ENCODE measurements at regions not wholly inside any gene's neighbourhood (a gene's known extent, or its start where the extent isn't known, plus 50 kb on each side); places are given as distances from the start of the nearest gene placed in this dataset.

DNA sequence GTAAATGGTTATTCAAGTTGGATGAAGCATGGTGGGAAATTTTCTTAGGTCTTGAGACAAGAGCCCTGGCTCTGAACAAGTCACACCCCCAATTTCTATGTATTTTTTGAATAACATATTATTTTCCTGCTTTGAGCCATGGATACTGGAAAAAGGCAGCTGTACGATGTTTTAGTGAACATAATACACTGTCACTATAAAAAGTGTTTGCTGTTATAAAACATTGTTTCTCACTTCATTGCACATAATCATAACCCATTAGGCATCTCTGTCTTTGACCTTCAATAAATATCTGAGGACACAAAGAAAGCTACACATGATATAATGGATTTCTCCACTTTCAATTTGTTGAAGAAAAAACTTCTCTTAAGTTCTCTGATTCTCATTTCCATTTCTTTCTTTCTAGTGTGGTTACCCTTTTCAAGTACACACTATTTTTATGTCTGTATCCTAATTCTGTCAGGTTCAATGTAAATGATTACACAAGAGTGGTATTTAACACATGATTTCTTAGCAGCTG is 283.9 kb upstream of the SP8 start:
- intact Hi-C loops (cut with DNase I) = no loop called here
- no peak for DNase-seq

DNA sequence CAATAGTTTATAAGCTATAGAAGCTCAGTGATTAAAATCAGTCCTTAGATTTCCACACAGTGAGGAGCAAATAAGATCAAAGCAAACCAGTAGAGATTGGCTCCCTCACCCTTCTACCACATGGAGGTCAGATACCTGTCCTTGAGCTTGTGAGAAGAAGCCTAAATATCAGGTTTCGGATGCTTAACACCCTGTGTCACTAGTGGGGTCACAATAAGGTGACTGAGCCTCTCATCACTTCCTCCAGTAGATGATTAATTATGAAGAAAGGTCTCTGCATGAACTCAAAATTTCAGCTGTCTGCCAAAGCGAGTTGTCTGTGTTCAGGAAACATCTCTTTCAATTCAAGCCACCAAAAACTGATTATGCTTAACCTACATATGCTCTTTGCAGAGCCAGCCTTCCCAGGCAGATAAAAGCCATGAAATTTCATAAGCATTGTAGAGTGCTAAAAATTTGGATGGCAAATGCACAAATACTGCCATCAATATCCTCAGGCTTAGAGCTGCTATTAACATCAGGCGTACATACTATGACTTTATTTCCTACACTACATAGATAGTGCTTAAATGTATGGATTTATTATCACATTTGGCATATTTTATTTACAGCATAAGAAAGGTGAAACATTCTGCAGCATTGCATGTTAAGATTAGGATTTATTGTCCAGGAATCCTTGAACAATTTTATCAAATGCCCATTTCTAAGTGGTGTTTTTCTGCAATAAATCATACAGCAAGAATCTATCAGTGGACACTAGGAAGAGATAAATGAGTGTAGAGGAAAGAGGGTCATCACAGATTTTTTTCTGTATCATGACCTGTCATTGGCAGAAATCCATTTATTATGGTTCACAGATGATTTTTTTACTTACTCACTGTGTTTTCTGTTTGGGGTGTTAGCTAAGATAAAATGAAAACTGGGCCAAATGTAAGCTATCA is 285.1 kb upstream of the SP8 start:
- no peak for DNase-seq

DNA sequence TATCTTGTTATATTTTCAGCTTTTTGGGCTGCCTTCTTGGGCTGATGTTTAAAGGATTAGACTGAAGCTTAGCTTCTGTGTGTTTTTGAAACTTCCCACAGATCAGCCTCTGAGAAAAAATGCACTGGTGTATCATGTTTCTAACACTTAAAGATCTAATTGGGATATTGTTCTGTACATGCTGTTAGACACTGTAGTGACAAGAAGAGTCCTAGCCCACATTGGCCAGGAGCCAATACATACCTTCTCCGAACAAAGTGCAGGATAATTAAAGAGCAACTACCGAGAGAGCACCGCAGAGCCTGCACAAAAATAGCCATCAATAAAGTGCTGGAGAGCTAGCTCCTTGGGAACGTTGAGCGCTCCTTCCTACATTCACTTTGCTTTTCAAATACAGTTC is 289.4 kb upstream of the SP8 start:
- no peak for DNase-seq
- intact Hi-C loops (cut with DNase I) = no loop called here

More for the DNA sequence above, 285.1 kb upstream of the SP8 start:
- intact Hi-C loops (cut with DNase I) = no loop called here

DNA sequence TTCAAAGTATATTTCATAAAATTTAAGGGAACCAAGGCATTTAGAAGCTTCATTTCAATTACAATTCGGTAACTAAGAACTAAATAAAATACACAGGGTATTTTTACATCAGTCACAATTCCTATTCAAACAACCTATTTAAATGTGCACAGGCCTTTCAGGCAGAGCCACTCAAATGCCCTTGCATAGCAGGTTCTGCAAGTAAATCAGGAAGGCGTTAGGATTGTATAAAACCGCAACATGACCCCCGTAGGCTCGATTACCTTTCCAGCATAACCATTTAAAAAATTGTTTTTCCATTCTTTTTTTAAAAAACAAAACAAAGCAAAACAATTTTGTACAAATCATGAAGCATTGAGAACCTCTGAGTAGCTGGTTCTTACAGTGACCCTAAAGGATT is 289.9 kb upstream of the SP8 start:
- DNase-seq = no peak
- intact Hi-C loops (cut with DNase I) = no loop called here

DNA sequence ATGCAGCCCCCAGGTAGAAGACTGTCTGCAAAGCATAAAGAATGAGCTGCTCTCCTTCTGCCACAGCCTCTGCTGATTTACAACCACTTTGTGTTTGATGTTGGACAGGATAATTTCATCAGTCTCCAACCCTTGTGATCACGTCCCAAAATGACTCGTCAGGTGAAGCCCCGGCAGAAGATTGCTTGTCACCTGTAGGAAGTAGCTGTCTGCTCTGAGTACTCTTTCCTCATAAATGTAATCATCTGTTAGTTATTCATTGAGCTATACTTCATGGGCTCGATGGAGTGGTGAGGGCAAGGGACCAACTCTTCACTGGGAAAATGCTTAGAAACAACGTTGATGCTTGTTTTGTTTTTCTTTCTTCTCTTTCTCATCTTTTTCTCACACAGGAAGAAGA is 290.9 kb upstream of the SP8 start:
- intact Hi-C loops (cut with DNase I) = no loop called here
- no peak for DNase-seq

DNA sequence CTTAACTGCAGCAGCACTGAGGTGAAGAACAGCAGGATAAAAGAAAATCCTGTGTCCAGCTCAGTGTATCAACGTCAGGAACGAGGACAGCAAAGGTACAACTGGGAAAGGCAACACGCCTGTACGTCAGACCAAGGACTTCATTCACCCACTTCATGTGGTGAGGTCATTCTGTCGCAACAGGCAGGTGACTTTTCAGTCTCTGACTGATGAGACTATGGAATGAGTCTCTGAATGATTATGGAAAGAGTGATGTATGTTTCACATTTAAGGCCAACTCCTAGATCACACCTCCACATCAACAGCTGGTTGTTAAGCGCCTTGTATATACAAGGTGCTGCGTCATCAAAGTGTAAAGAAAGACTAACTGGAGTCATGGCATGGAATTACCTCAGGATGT is 297.6 kb upstream of the SP8 start:
- intact Hi-C loops (cut with DNase I) = no loop called here
- DNase-seq = no peak

DNA sequence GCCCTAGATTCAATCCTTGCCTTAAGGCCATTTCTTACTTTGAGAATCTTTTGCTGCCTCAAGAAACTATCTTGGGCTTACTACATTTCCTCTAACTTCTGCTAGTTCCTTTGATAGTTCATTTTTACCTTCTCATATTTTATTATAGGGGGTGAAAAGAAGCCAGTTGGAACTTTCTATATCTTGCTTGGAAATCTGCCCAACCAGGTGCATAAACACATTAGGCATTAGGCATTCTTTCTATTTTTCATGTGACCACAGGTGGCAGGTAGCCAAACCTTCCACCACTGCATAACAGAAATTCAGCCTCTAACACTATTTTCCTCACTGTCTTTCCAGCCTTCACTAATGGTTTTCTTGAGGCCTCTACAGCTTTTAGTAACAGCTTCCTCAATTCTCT is 300.0 kb upstream of the SP8 start:
- DNase-seq = no peak
- intact Hi-C loops (cut with DNase I) = no loop called here

DNA sequence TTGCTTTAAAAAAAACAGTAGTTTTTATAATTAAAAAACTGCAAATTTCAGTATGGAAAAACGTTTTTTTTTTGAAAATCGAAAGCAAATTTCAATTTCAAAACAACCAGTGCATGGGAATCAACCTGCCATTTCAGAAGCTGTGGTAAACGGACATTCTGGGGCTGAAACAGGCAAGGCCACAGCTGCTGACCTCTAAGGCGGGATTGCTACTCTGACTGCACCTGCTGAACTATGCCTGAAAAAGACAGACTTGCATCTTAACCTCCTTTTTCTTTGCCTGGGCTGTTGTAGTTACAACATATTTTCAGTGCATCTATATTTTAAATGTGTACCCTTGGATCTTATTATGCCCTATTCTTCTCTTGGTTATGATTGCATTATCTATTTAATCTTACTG is 303.0 kb upstream of the SP8 start:
- DNase-seq = no peak
- intact Hi-C loops (cut with DNase I) = no loop called here

DNA sequence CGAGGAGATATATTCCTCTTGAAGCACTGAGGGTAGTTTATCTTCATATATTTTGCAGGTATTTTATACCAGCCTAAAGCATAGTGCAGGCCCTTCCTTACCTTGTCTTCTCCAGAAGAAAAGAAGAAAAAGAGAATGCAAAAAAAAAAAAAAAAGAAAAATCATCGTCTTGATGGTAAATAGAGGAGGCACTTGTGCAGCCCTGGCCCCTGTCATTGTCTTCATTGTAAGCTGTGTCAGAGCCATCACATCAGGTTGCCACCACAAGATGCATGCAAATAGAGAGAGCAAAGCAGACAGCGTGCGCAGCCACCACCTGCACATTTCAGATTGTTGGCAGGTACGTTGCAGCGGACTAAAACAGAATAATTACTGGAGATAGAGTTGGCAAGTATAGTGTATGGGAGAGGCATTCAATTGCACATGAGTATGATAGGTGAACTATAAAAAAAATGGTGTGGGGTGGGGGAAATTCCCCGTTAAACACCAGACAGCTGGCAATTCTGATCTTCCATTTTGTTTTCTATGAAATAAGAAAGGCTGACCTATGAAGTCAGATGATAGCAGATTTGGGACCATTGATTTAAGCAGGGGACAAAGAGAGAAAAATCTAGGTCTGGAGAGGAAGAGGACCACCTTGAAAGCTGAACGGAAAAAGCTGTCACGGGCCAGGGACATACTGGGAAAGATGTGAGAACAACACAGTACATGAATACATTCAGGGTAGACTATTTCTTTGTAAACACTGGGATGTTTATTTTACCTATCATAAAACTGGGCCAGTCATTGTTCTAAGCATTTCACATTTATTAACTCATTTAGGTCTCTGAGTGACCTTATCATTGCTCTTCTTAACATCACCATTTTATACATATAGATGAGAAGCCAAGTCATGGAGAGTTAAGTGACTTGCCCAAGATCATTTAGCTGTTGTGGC is 306.3 kb upstream of the SP8 start:
- intact Hi-C loops (cut with DNase I) = no loop called here
- DNase-seq = no peak

DNA sequence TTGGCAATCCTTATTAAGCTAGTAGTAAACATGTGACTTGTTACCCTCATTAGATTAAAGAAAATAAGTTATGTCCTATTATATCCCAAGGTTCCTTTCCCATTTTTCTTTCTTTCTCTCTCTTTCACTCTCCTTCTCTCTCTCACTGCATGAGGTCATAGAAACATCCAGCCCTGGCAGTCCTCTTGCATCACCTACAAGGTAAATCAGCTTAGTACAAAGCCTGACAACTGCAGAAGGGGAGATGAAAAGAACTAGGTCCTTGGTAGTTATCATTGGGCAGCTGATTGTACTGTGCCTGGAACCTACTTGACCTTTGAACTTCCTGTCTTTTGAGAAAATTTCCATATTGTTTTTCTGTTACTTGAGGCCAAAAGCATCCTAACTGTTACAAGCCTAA is 307.9 kb upstream of the SP8 start:
- intact Hi-C loops (cut with DNase I) = no loop called here
- DNase-seq = no peak

DNA sequence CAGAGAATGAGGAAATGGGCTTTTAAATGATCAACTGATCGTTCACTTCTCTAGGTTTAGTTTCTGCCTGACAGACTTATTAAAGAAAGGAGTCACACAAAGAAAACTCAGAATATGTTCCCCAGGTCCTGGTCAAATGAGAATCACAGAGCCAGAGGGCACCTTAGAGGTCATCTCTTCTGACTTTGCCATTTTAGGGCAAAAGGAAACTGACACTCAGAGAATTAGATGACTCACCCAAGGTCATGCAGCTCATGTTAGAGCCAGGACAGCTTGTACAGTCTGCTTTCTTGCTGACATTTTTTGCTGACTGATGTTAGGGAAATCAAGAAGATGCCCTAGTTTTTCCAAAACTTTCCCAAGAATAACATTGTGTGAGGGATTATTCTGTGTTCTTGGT is 312.7 kb upstream of the SP8 start:
- DNase-seq = no peak
- intact Hi-C loops (cut with DNase I) = no loop called here

DNA sequence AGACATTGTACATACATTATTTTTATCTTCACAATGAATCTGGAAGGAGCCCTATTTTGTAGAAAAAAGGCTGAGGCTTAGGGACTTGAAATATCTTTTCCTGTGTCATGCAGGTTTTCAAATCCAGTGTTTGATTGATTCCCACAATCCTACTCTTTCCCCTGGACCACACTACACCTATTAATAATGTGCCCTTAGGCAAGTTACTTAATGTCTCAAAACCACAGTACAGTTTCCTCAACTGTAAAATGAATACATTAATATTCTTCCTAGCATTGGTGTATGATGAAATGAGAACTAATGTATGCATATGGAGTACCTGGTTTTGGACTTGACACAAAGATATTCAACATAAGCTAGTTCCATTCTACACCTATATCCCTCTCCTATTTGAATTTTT is 313.3 kb upstream of the SP8 start:
- intact Hi-C loops (cut with DNase I) = no loop called here
- no peak for DNase-seq

DNA sequence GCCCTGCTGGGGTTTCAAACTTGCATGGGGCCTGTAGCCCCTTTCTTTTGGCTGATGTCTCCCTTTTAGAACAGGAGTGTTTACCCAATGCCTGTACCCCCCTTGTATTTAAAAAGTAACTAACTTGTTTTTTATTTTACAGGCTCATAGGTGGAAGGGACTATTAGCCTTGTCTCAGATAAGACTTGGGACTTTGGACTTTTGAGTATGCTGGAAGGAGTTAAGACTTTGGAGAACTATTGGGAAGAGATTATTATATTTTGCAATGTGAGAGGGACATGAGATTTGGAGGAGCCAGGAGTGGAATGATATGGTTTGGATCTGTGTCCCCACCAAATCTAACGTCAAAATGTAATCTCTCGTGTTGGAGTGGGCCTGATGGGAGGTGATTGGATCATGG is 314.9 kb upstream of the SP8 start:
- DNase-seq = no peak
- intact Hi-C loops (cut with DNase I) = no loop called here

DNA sequence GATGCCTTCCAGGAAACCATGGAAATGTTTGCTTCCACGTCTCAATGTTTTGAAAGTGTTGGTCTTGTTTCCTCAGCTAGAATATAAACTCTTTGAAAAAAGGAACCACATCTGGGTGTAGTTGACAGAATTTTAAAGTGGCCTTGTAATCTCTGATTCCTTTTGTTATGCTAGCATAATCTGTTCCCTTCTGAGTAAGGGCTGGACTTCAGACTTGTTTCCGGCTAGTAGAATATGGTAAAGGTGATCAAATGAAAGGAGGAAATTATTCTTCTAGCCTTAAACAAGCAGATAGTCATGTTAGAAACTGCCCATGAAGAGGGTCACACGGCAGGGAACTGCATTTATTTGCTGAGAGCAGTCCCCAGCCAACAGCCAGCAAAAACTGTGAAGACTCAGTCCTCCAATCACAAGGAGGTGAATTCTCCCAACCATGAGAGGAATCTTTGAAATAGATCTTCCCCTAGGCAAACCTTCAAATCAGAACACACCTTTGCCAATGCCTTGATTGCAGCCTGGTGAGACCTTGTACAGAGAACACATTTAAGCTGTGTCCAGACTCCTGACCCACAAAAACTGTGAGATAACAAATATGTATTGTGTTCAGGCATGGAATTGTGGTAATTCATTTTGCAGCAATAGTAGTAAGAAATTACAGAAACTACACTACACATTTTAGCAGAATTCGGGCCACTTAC is 316.9 kb upstream of the SP8 start:
- intact Hi-C loops (cut with DNase I) = no loop called here
- no peak for DNase-seq

DNA sequence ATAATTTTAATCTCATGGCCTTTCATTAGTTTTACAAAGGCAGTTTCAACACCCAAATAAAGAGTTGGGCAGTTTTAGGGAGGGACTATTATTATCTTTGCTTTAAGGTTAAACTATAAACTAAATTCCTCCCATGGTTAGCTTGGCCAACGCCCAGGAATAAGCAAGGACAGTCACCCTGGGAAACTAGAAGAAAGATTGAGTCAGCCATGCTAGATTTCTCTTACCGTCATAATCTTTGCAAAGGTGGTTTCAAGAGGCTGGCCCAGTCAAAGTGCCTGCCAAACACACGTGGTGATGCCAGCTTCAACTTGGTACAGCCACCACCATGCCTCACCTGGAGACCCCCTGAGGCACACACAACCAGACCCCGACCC is 317.4 kb upstream of the SP8 start:
- DNase-seq = no peak
- intact Hi-C loops (cut with DNase I) = no loop called here

DNA sequence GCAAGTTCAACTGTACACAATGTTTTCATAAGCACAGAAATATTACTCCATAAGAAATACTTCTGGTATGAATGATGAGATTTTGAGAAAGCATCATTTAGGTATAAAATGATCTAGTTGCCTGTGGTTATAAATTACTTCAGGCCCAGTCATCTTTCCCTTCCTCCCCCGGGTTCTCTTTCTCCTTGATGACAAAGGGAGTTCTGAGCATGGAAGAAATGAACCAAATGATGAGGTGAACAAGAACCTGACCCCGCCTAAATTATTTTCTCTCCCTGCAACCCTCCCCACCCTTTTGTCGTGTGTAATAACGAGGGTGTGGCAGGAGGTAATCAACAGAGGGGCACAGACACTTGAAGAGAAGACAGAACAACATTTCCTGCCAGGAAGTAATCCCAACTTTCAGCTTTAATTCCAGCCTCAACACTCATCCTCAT is 319.6 kb upstream of the SP8 start:
- intact Hi-C loops (cut with DNase I) = no loop called here

DNA sequence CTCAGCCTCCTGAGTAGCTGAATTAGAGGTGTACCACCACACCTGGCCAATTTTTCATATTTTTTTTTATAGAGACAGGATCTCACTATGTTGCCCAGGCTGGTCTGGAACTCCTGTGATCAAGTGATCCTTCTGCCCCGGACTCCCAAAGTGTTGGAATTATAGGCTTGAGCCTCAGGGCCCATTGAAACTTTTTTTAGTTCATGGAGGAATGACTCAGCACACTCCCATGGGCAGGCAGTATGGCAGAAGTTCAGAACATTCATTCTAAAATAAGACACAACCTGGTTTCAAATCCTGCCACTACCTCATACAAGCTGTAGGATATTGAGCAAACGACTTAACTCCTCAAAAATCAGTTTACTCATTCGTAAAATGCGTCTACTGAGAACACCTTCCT is 320.4 kb upstream of the SP8 start:
- intact Hi-C loops (cut with DNase I) = no loop called here
- DNase-seq = no peak

More for the DNA sequence above, 319.6 kb upstream of the SP8 start:
- no peak for DNase-seq

DNA sequence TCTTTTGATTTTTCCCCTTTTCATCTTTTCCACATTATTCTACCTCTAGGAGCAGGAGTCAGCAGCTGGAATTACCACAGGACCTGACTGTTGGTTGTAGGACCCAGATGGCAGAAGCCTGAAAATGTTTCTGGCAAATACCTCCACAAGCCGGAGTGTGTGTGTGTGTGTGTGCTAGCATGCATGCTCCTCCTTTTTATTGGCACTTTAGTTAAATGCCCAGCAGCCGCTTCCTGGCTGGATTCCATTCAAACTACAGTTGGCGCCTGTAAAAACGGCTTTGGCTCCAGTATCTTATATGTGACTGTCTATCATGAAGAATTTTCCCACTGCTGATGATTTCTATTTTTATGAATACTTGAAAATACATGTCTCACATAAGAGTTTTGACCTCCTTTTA is 319.7 kb upstream of the SP4 start:
- DNase-seq = peak in 17 of 42 donors; percentile 1 to 44 (median 9)
- intact Hi-C loops (cut with DNase I) = no loop called here

DNA sequence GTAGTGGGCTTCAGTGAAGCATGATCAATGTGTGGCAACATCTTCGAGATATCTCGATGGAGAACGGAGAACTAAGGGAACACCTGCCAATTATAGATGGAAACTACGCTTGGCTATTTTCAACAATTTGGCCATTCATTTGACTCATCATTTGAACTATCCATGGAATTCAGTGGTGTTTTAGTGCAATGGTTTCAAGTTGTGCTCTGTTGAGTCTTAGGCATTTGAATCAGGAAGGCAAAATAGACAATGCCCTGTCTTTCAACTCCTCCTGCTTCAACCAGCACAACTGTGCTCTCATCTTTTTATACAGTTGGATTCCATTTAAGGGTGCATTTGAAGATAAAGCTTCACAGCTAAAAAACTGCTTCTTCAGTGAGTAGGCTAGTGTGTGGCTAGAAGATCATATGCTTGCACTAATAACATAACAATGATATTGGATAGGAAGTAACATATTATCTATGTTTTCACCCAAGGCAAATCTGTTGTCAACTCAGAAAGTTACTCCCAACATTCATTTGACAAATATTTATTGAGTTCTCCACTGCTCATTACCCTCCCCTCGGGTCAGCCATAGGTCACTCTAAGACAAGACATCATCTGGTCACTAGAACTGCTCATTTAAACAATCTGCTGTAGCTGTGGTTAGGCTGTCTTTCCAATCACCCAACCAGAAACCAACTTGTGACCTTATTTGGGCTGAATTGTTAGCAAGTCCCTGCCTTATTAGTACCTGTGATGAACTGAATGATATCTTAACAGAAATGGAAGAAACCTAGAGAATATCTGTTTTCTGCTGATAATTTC is 314.1 kb upstream of the SP4 start:
- intact Hi-C loops (cut with DNase I) = no loop called here

More for the DNA sequence above, 314.1 kb upstream of the SP4 start:
- DNase-seq = no peak
